SU-DHL-6 (cell line): ENCODE measurements at regions not wholly inside any gene's neighbourhood (a gene's known extent, or its start where the extent isn't known, plus 50 kb on each side); places are given as distances from the start of the nearest gene placed in this dataset.

Experiments
- H2AFZ ChIP-seq: fragments of 200-600 bp; sonication (generic); 2 replicates; pipeline ENCODE4 v1.6.1; 2014; ENCODE audit warnings: low read depth, mild to moderate bottlenecking, moderate library complexity, mixed read lengths, antibody characterized with exemption, low read length; ENCODE audit not compliant: severe bottlenecking
- H3F3A ChIP-seq: fragments of 200-600 bp; shearing (Covaris generic); 2 replicates; pipeline ENCODE4 v1.6.0; 2016; ENCODE audit warnings: antibody characterized with exemption, mild to moderate bottlenecking; ENCODE audit not compliant: insufficient read depth
- H3K27ac ChIP-seq: fragments of 200-600 bp; sonication (generic); 2 replicates; pipeline ENCODE4 v1.5.1; 2016; ENCODE audit warnings: low read depth, mild to moderate bottlenecking, low read length, moderate library complexity, mixed read lengths
- H3K27me3 ChIP-seq: fragments of 200-600 bp; sonication (generic), shearing (Covaris generic); 2 replicates; pipeline ENCODE4 v1.6.0; 2014; ENCODE audit warnings: mild to moderate bottlenecking, low read length
- H3K36me3 ChIP-seq: fragments of 200-600 bp; sonication (generic); 2 replicates; pipeline ENCODE4 v1.6.1; 2014; ENCODE audit warnings: mild to moderate bottlenecking, low read length, mixed read lengths
- H3K4me2 ChIP-seq: fragments of 300-600, 200-600 bp; shearing (Covaris generic), sonication (generic); 2 replicates; pipeline ENCODE4 v1.6.0; 2014; ENCODE audit warnings: low read length, low read depth, mild to moderate bottlenecking; ENCODE audit not compliant: poor library complexity, severe bottlenecking
- H3K4me3 ChIP-seq: fragments of 200-600 bp; sonication (generic); 2 replicates; pipeline ENCODE4 v1.5.1; 2014; ENCODE audit warnings: antibody characterized with exemption, low read length, mild to moderate bottlenecking, mixed read lengths; ENCODE audit not compliant: insufficient read depth, poor library complexity, severe bottlenecking
- H3K79me2 ChIP-seq: fragments of 200-600 bp; sonication (generic); 2 replicates; pipeline ENCODE4 v1.6.1; 2014; ENCODE audit warnings: mild to moderate bottlenecking, low read length, moderate library complexity; ENCODE audit not compliant: insufficient read depth
- H3K9ac ChIP-seq: fragments of 200-600 bp; sonication (generic); 2 replicates; pipeline ENCODE4 v1.7.0; 2014; ENCODE audit warnings: mild to moderate bottlenecking, low read length
- H3K9me2 ChIP-seq: fragments of 200-600 bp; sonication (generic); replicated peaks from 2 replicates; pipeline ENCODE4 v1.6.1; 2014; ENCODE audit warnings: low read length; ENCODE audit not compliant: insufficient read depth
- H3K9me3 ChIP-seq: fragments of 200-600 bp; sonication (generic); 2 replicates; pipeline ENCODE4 v1.6.1; 2014; ENCODE audit warnings: low read length, mixed read lengths; ENCODE audit not compliant: insufficient read depth
- H4K20me1 ChIP-seq: fragments of 200-600 bp; sonication (generic); 2 replicates; pipeline ENCODE4 v1.6.1; 2014; ENCODE audit warnings: low read depth, mild to moderate bottlenecking, antibody characterized with exemption, low read length, moderate library complexity, mixed read lengths
- EZH2phosphoT487 ChIP-seq: fragments of 200-600 bp; sonication (generic), shearing (Covaris generic); conservative IDR thresholded peaks from 2 replicates; pipeline ENCODE4 v1.6.1; 2018; ENCODE audit warnings: mild to moderate bottlenecking, antibody characterized with exemption, low read length, moderate library complexity, mixed read lengths
- TF ChIP-seq, protein P1 (sequence below): fragments of 200-600 bp; sonication (generic); IDR thresholded peaks from one replicate; pipeline ENCODE4 v1.5.1; 2017; ENCODE audit warnings: antibody characterized with exemption, mild to moderate bottlenecking, low read length, moderate library complexity; ENCODE audit not compliant: insufficient read depth, poor library complexity, severe bottlenecking

DNA sequence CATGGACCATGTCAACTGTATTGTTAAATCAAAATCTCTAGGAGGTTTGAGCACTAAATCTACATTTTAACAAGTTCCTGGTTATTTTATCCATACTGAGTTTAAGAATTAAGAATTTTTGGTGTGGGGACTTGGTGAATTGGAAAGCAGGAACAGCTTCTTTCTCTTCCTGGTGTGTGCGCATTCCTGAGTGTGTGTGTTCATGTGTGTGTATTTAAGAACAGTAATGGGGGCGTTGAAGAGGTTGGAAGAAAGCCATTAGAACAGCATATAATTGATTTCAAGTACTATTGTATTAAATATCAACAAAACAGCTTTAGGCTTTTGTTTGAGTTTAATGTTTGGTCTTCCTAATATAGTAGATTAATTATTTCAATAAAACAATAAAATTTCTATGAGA, 801.3 kb upstream of the ID2 start:
- Histone ChIP-seq H3K9me2 (no peaks in the 10 kb centered on the region), H3K9ac (no peak overlapping the region), H3K27me3 (no peaks in the 10 kb centered on the region), H3F3A (no peaks in the 10 kb centered on the region), H3K9me3 (no peaks in the 10 kb centered on the region), H3K27ac (no peak overlapping the region), H3K36me3 (no peaks in the 10 kb centered on the region), H3K4me3 (no peak overlapping the region), H3K4me2 (no peak overlapping the region), H2AFZ (no peak overlapping the region), H4K20me1 (no peaks in the 10 kb centered on the region), H3K79me2 (no peaks in the 10 kb centered on the region)
- TF ChIP-seq EZH2phosphoT487 = no peak
- TF ChIP-seq, protein P1, sequence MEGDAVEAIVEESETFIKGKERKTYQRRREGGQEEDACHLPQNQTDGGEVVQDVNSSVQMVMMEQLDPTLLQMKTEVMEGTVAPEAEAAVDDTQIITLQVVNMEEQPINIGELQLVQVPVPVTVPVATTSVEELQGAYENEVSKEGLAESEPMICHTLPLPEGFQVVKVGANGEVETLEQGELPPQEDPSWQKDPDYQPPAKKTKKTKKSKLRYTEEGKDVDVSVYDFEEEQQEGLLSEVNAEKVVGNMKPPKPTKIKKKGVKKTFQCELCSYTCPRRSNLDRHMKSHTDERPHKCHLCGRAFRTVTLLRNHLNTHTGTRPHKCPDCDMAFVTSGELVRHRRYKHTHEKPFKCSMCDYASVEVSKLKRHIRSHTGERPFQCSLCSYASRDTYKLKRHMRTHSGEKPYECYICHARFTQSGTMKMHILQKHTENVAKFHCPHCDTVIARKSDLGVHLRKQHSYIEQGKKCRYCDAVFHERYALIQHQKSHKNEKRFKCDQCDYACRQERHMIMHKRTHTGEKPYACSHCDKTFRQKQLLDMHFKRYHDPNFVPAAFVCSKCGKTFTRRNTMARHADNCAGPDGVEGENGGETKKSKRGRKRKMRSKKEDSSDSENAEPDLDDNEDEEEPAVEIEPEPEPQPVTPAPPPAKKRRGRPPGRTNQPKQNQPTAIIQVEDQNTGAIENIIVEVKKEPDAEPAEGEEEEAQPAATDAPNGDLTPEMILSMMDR = no peak

DNA sequence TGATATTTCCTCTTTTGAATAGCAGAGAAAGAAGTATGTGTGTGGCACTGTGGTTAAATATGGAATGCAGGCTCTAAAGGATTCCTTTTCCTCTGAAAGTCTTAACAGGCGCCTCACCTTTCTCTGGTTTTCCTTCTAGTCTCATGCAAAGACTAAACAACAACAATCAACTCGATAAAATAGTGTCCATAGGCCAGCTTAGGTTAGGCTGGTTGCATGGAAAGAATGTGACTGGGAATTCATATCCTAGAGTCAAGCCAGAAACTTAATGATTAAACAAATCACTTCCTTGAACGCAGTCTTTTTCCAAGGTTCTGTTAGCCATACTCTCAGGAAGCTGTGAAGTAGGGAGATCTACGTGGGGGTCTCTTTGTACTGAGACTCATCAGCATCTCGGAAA, 800.8 kb upstream of the ID2 start:
- Histone ChIP-seq H3K79me2 (no peaks in the 10 kb centered on the region), H3K27ac (no peak overlapping the region), H3K36me3 (no peaks in the 10 kb centered on the region), H3K9me3 (no peaks in the 10 kb centered on the region), H3K9ac (no peak overlapping the region), H3F3A (no peaks in the 10 kb centered on the region), H4K20me1 (no peaks in the 10 kb centered on the region), H3K4me3 (no peak overlapping the region), H3K4me2 (no peak overlapping the region), H2AFZ (no peak overlapping the region), H3K9me2 (no peaks in the 10 kb centered on the region), H3K27me3 (no peaks in the 10 kb centered on the region)
- TF ChIP-seq EZH2phosphoT487 = no peak
- TF ChIP-seq, protein P1 = no peak

DNA sequence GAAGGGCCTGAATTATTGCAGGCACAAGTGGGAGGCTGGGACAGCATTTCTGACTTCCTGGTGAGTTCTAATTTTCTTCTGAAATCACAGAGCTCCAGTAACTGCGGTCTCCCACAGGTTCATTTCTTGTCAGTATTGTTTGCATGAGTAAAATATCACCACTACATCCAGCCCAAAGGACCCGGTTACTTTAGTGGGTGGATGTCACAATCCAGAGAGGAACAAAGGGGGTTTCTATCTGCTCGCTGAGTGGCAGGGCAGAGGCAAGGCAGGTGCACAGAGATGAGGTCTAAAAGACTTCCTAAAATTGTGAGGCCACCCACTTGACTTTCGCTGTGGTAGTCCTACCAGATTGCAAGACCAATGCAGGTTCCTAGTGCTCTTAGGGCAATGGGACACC, 800.4 kb upstream of the ID2 start:
- Histone ChIP-seq H2AFZ (no peak overlapping the region), H3K9me2 (no peaks in the 10 kb centered on the region), H3K79me2 (no peaks in the 10 kb centered on the region), H3K36me3 (no peaks in the 10 kb centered on the region), H3K27ac (no peak overlapping the region), H3K9me3 (no peaks in the 10 kb centered on the region), H4K20me1 (no peaks in the 10 kb centered on the region), H3K9ac (no peak overlapping the region), H3K4me2 (no peak overlapping the region), H3K4me3 (no peak overlapping the region), H3F3A (no peaks in the 10 kb centered on the region), H3K27me3 (no peaks in the 10 kb centered on the region)
- no peak for TF ChIP-seq EZH2phosphoT487
- TF ChIP-seq, protein P1 = no peak

DNA sequence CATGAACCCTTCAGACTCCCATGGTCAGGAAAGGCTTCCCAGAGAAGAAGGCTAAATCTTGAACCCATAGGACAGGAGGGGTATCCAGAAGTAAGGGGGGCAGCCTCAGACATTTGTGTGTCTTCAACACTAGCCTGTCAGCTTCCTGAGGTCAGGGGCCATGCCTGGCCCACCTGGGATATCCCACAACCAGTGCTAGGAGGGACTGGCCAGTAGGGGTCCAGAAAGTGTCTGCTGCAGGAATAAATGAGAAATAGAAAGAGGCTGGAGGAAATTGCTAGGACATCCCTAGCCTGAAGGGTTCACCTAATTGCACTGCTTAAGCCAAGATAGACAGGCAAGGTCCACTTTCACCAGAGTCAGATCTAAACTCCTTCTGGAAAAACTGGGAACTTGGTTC, 799.6 kb upstream of the ID2 start:
- no peaks in the 10 kb centered on the region for H3K79me2 ChIP-seq
- H4K20me1 ChIP-seq = no peaks in the 10 kb centered on the region
- no peaks in the 10 kb centered on the region for H3F3A ChIP-seq
- no peak overlapping the region for H3K27ac ChIP-seq
- no peak overlapping the region for H3K9ac ChIP-seq
- no peaks in the 10 kb centered on the region for H3K9me2 ChIP-seq
- TF ChIP-seq EZH2phosphoT487 = no peak
- TF ChIP-seq, protein P1 = no peak
- H2AFZ ChIP-seq = no peak overlapping the region
- H3K36me3 ChIP-seq = no peaks in the 10 kb centered on the region
- H3K27me3 ChIP-seq = no peaks in the 10 kb centered on the region
- H3K9me3 ChIP-seq = no peaks in the 10 kb centered on the region
- H3K4me2 ChIP-seq = no peak overlapping the region
- H3K4me3 ChIP-seq = no peak overlapping the region
